Neuronal stem cell (in vitro differentiated cells): ENCODE measurements at regions not wholly inside any gene's neighbourhood (a gene's known extent, or its start where the extent isn't known, plus 50 kb on each side); places are given as distances from the start of the nearest gene placed in this dataset.

ENCODE experiments used
- DNase-seq: peaks from one replicate; pipeline ENCODE4 v3.0.0-alpha.2; 2013; ENCODE audit warnings: low spot score
- H2AFZ ChIP-seq: one replicate; pipeline ENCODE4 v1.6.1; 2013; ENCODE audit warnings: mild to moderate bottlenecking, low read length, inconsistent platforms
- H2AK5ac ChIP-seq: 2 replicates; pipeline ENCODE4 v1.6.1; 2013; ENCODE audit warnings: low read depth, mild to moderate bottlenecking, inconsistent platforms, low read length, moderate library complexity, mixed read lengths
- H2BK120ac ChIP-seq: 2 replicates; pipeline ENCODE4 v1.6.1; 2013; ENCODE audit warnings: low read depth, mild to moderate bottlenecking, inconsistent platforms, low read length, moderate library complexity, mixed read lengths
- H2BK12ac ChIP-seq: one replicate; pipeline ENCODE4 v1.6.1; 2013; ENCODE audit warnings: low read length, inconsistent platforms
- H2BK15ac ChIP-seq: 2 replicates; pipeline ENCODE4 v1.6.1; 2013; ENCODE audit warnings: mild to moderate bottlenecking, low read length, inconsistent platforms, mixed read lengths
- H2BK5ac ChIP-seq: one replicate; pipeline ENCODE4 v1.6.1; 2013; ENCODE audit warnings: inconsistent platforms, mild to moderate bottlenecking, low read length, moderate library complexity
- H3K14ac ChIP-seq: one replicate; pipeline ENCODE4 v1.6.1; 2013; ENCODE audit warnings: low read length, inconsistent platforms
- H3K18ac ChIP-seq: 2 replicates; pipeline ENCODE4 v1.6.1; 2013; ENCODE audit warnings: low read length, inconsistent platforms
- H3K23ac ChIP-seq: 2 replicates; pipeline ENCODE4 v1.6.1; 2013; ENCODE audit warnings: low read depth, mild to moderate bottlenecking, mixed read lengths, low read length, inconsistent platforms; ENCODE audit not compliant: poor library complexity
- H3K27ac ChIP-seq: replicated peaks from 3 replicates; pipeline ENCODE4 v1.5.1; 2013; ENCODE audit warnings: low read length, inconsistent platforms
- H3K27me3 ChIP-seq, 3 experiments: 2 replicates each; pipeline ENCODE4 v1.6.1; 2013; ENCODE audit warnings: low read length in 3 of 3, mild to moderate bottlenecking in 2 of 3, inconsistent platforms in 1 of 3, low read depth in 1 of 3, mixed read lengths in 1 of 3, moderate library complexity in 1 of 3; ENCODE audit not compliant: control insufficient read depth in 3 of 3, insufficient read depth in 3 of 3
- H3K36me3 ChIP-seq, 2 donors: replicated peaks in 1 of 2; 2 replicates each; pipeline ENCODE4 v1.6.1; 2013; ENCODE audit warnings: low read length in 2 of 2; ENCODE audit not compliant: control insufficient read depth in 2 of 2, insufficient read depth in 2 of 2
- H3K4ac ChIP-seq: 2 replicates; pipeline ENCODE4 v1.6.1; 2013; ENCODE audit warnings: inconsistent platforms, mild to moderate bottlenecking, low read length, moderate library complexity
- H3K4me1 ChIP-seq, 2 donors: 1 replicate in 1 of 2; 2 replicates in 1 of 2; pipeline ENCODE4 v1.6.1; 2013; ENCODE audit warnings: low read length in 2 of 2, low read depth in 1 of 2; ENCODE audit not compliant: control insufficient read depth in 2 of 2, insufficient read depth in 1 of 2
- H3K4me2 ChIP-seq: one replicate; pipeline ENCODE4 v1.6.1; 2013; ENCODE audit warnings: mild to moderate bottlenecking, low read length, inconsistent platforms; ENCODE audit not compliant: insufficient read depth, poor library complexity, severe bottlenecking
- H3K4me3 ChIP-seq, 2 donors: 2 replicates each; pipeline ENCODE4 v1.5.1; 2013; ENCODE audit warnings: low read length in 2 of 2, mild to moderate bottlenecking in 2 of 2, inconsistent platforms in 1 of 2, moderate library complexity in 1 of 2
- H3K79me1 ChIP-seq: one replicate; pipeline ENCODE4 v1.6.1; 2013; ENCODE audit warnings: low read depth, mild to moderate bottlenecking, inconsistent platforms, low read length, moderate library complexity
- H3K9ac ChIP-seq: one replicate; pipeline ENCODE4 v1.6.1; 2013; ENCODE audit warnings: mild to moderate bottlenecking, low read depth, low read length, inconsistent platforms; ENCODE audit not compliant: poor library complexity
- H3K9me3 ChIP-seq, 2 donors: replicated peaks in 1 of 2; 2 replicates each; pipeline versions ENCODE3 to v1.6.1; 2013; ENCODE audit warnings: low read length in 2 of 2, mild to moderate bottlenecking in 2 of 2, inconsistent platforms in 1 of 2, low read depth in 1 of 2, mixed read lengths in 1 of 2, moderate library complexity in 1 of 2; ENCODE audit not compliant: control insufficient read depth in 2 of 2, insufficient read depth in 1 of 2
- H4K8ac ChIP-seq: one replicate; pipeline ENCODE4 v1.6.1; 2013; ENCODE audit warnings: low read depth, mild to moderate bottlenecking, inconsistent platforms, low read length, moderate library complexity
- H4K91ac ChIP-seq: one replicate; pipeline ENCODE4 v1.6.1; 2013; ENCODE audit warnings: low read length, low read depth, mild to moderate bottlenecking, inconsistent platforms; ENCODE audit not compliant: poor library complexity
- whole genome bisulfite sequencing, 2 donors: extraction: QIAGEN DNeasy Blood & Tissue Kit; methylation state at CpG; one replicate each; pipeline ENCODE4 v1.1.7; 2013; ENCODE audit warnings: missing lambda C conversion rate in 2 of 2, mixed read lengths in 1 of 2; ENCODE audit not compliant: insufficient read length in 2 of 2, insufficient replicate concordance in 1 of 2; ENCODE audit errors: extremely low coverage in 2 of 2; 5-methylcytosine and 5-hydroxymethylcytosine counted together

- no peak overlapping the region for H2AFZ ChIP-seq
- H3K4me2 ChIP-seq, result no peak overlapping the region
- no peak overlapping the region for H3K18ac ChIP-seq
- H2BK5ac ChIP-seq, result no peak overlapping the region
- H4K8ac ChIP-seq, result no peak overlapping the region
- DNase-seq, result no peak
- no peak overlapping the region for H3K4me3 ChIP-seq
- WGBS, 2 donors, result no CpG with 5 or more reads among the region's 2 CpGs
- H2BK12ac ChIP-seq, result no peak overlapping the region
- H3K9me3 ChIP-seq, result no peaks in the 10 kb centered on the region
- peaks cover 0 to 2% of the 10 kb centered on the region in 2 donors for H3K4me1 ChIP-seq
- H3K27me3 ChIP-seq, result no peaks in the 10 kb centered on the region
- no peak overlapping the region for H2BK15ac ChIP-seq
- no peak overlapping the region for H2AK5ac ChIP-seq
- no peak overlapping the region for H3K9ac ChIP-seq
- H3K23ac ChIP-seq, result no peak overlapping the region
- H3K14ac ChIP-seq, result no peak overlapping the region
- H3K4ac ChIP-seq, result no peak overlapping the region
- no peak overlapping the region for H4K91ac ChIP-seq
- no peaks in the 10 kb centered on the region for H3K36me3 ChIP-seq
- H3K79me1 ChIP-seq, result no peaks in the 10 kb centered on the region
- no peak overlapping the region for H3K27ac ChIP-seq
- no peak overlapping the region for H2BK120ac ChIP-seq
Observed at GRCh38 chr5:60387051-60387440, 312.9 kb downstream of the DEPDC1B start.

- no peaks in the 10 kb centered on the region for H3K27me3 ChIP-seq
- WGBS, 2 donors, result no CpG with 5 or more reads among the region's 5 CpGs
- DNase-seq, result no peak
- no peak overlapping the region for H2BK15ac ChIP-seq
- no peak overlapping the region for H3K27ac ChIP-seq
- no peak overlapping the region for H4K8ac ChIP-seq
- no peak overlapping the region for H2BK5ac ChIP-seq
- H3K9me3 ChIP-seq, result no peaks in the 10 kb centered on the region
- H2BK12ac ChIP-seq, result no peak overlapping the region
- no peak overlapping the region for H3K18ac ChIP-seq
- no peak overlapping the region for H3K4me3 ChIP-seq
- no peak overlapping the region for H2BK120ac ChIP-seq
- H3K79me1 ChIP-seq, result no peaks in the 10 kb centered on the region
- no peak overlapping the region for H3K23ac ChIP-seq
- no peak overlapping the region for H3K4ac ChIP-seq
- H3K36me3 ChIP-seq, result no peaks in the 10 kb centered on the region
- peaks cover 0 to 2% of the 10 kb centered on the region in 2 donors for H3K4me1 ChIP-seq
- H3K9ac ChIP-seq, result no peak overlapping the region
- no peak overlapping the region for H4K91ac ChIP-seq
- no peak overlapping the region for H3K14ac ChIP-seq
- no peak overlapping the region for H2AK5ac ChIP-seq
- no peak overlapping the region for H2AFZ ChIP-seq
- no peak overlapping the region for H3K4me2 ChIP-seq
Observed at GRCh38 chr5:60386436-60387050, 313.4 kb downstream of the DEPDC1B start.

- H2BK15ac ChIP-seq, result no peak overlapping the region
- no peak overlapping the region for H2AFZ ChIP-seq
- H4K8ac ChIP-seq, result no peak overlapping the region
- no peak overlapping the region for H3K4ac ChIP-seq
- H2AK5ac ChIP-seq, result no peak overlapping the region
- no peaks in the 10 kb centered on the region for H3K27me3 ChIP-seq
- no peak overlapping the region for H3K23ac ChIP-seq
- H3K14ac ChIP-seq, result no peak overlapping the region
- H4K91ac ChIP-seq, result no peak overlapping the region
- H3K79me1 ChIP-seq, result peaks cover 1% of the 10 kb centered on the region
- H3K18ac ChIP-seq, result no peak overlapping the region
- no peaks in the 10 kb centered on the region for H3K9me3 ChIP-seq
- H2BK120ac ChIP-seq, result no peak overlapping the region
- no peak overlapping the region for H3K4me2 ChIP-seq
- no peak overlapping the region for H3K4me3 ChIP-seq
- H3K36me3 ChIP-seq, result no peaks in the 10 kb centered on the region
- no peak for DNase-seq
- H2BK12ac ChIP-seq, result no peak overlapping the region
- no peak overlapping the region for H2BK5ac ChIP-seq
- H3K9ac ChIP-seq, result no peak overlapping the region
- no peak overlapping the region for H3K27ac ChIP-seq
- peaks cover 0 to 2% of the 10 kb centered on the region in 2 donors for H3K4me1 ChIP-seq
- WGBS, 2 donors, result no CpG with 5 or more reads among the region's 3 CpGs
Observed at GRCh38 chr5:60382716-60383115, 317.2 kb downstream of the DEPDC1B start.

GRCh38 chr5:60379907-60380306 is 320.1 kb downstream of the DEPDC1B start:
- Histone ChIP-seq H3K36me3 (no peaks in the 10 kb centered on the region), H3K27me3 (no peaks in the 10 kb centered on the region), H2AK5ac (no peak overlapping the region), H2BK120ac (no peak overlapping the region), H2BK15ac (no peak overlapping the region), H3K18ac (no peak overlapping the region), H3K4me1 (peaks cover 0 to 2% of the 10 kb centered on the region in 2 donors), H3K14ac (no peak overlapping the region), H2BK12ac (no peak overlapping the region), H2AFZ (no peak overlapping the region), H3K27ac (no peak overlapping the region), H3K4ac (no peak overlapping the region), H3K79me1 (peaks cover 1% of the 10 kb centered on the region), H4K8ac (no peak overlapping the region), H3K4me2 (no peak overlapping the region), H3K4me3 (no peak overlapping the region), H2BK5ac (no peak overlapping the region), H3K9me3 (no peaks in the 10 kb centered on the region), H4K91ac (no peak overlapping the region), H3K9ac (no peak overlapping the region), H3K23ac (no peak overlapping the region)
- no peak for DNase-seq
- WGBS, 2 donors, result no CpG with 5 or more reads among the region's 4 CpGs
